HG02763 (cell line): ENCODE measurements at regions not wholly inside any gene's neighbourhood (a gene's known extent, or its start where the extent isn't known, plus 50 kb on each side); places are given as distances from the start of the nearest gene placed in this dataset.
"Not testable (repeated sequence)": the region's sequence is repeated elsewhere in the genome, so short reads cannot be mapped to it uniquely, and the experiment has no call there.

Source experiments
- ATAC-seq: cut with Tn5 transposase; IDR thresholded peaks from one replicate; pipeline ENCODE4 v1.9.1; 2021; ENCODE audit warnings: mild to moderate bottlenecking, moderate library complexity; ENCODE audit not compliant: unreplicated experiment

- no peak for ATAC-seq
Measured at GRCh38 chr1:98575955-98576354, 85.6 kb upstream of the SNX7 start.

GRCh38 chr1:98565951-98566350 lies 95.6 kb upstream of the SNX7 start:
- ATAC-seq = no peak

GRCh38 chr1:98559291-98559690 lies 102.2 kb upstream of the SNX7 start:
- no peak for ATAC-seq

GRCh38 chr1:98557895-98558294 lies 103.6 kb upstream of the SNX7 start:
- no peak for ATAC-seq

GRCh38 chr1:98556521-98557158 lies 104.9 kb upstream of the SNX7 start:
- ATAC-seq = no peak

GRCh38 chr1:98555814-98556213 lies 105.7 kb upstream of the SNX7 start:
- no peak for ATAC-seq

- not testable (repeated sequence) for ATAC-seq
Measured at GRCh38 chr1:98552576-98553074, 108.9 kb upstream of the SNX7 start.

- ATAC-seq = no peak
Measured at GRCh38 chr1:98550076-98550475, 111.4 kb upstream of the SNX7 start.

- no peak for ATAC-seq
Measured at GRCh38 chr1:98546319-98546718, 115.2 kb upstream of the SNX7 start.

GRCh38 chr1:98538106-98538505 lies 123.4 kb upstream of the SNX7 start:
- ATAC-seq = no peak

GRCh38 chr1:98523256-98523655 lies 138.3 kb upstream of the SNX7 start:
- no peak for ATAC-seq

GRCh38 chr1:98516306-98516705 lies 145.2 kb upstream of the SNX7 start:
- ATAC-seq = no peak

- ATAC-seq = no peak
Measured at GRCh38 chr1:98515744-98516143, 145.8 kb upstream of the SNX7 start.

- ATAC-seq = not testable (repeated sequence)
Measured at GRCh38 chr1:98512216-98512615, 149.3 kb upstream of the SNX7 start.

- no peak for ATAC-seq
Measured at GRCh38 chr1:98503771-98504170, 157.8 kb upstream of the SNX7 start.

- ATAC-seq = no peak
Measured at GRCh38 chr1:98502937-98503336, 158.6 kb upstream of the SNX7 start.

- ATAC-seq = no peak
Measured at GRCh38 chr1:98500324-98500723, 161.2 kb upstream of the SNX7 start.

GRCh38 chr1:98498651-98499050 lies 162.9 kb upstream of the SNX7 start:
- ATAC-seq = no peak

- no peak for ATAC-seq
Measured at GRCh38 chr1:98497497-98497896, 164.0 kb upstream of the SNX7 start.

GRCh38 chr1:98496256-98496995 lies 165.1 kb upstream of the SNX7 start:
- ATAC-seq = no peak

- no peak for ATAC-seq
Measured at GRCh38 chr1:98493469-98493868, 168.1 kb upstream of the SNX7 start.

- ATAC-seq = no peak
Measured at GRCh38 chr1:98490099-98490498, 171.4 kb upstream of the SNX7 start.
